ENCODE measurements at regions not wholly inside any gene's neighbourhood (a gene's known extent, or its start where the extent isn't known, plus 50 kb on each side); places are given as distances from the start of the nearest gene placed in this dataset.
A peak's percentile ranks its signal among the peaks of the same experiment; 100 is the strongest.

GRCh38 chr1:91575909-91576519 is 75.4 kb downstream of the CDC7 start:
- H3K27me3 ChIP-seq = no peaks in the 10 kb centered on the region
- 70 to 83% (median 78%) methylated on average over 4 of the region's 4 CpGs for WGBS, 4 donors
- peaks cover 0 to 5% of the 10 kb centered on the region in 2 donors for H3K4me1 ChIP-seq (replicated peaks in 1 of 2)
- no peak for TF ChIP-seq CTCF (IDR thresholded peaks at IDR 0.05)
- no peak for TF ChIP-seq POLR2A (IDR thresholded peaks at IDR 0.05)
- no peak overlapping the region for H3K4me3 ChIP-seq
- H3K36me3 ChIP-seq (replicated peaks in 1 of 2) = no peaks in the 10 kb centered on the region
- no peak for DNase-seq
- no peaks in the 10 kb centered on the region for H3K9me3 ChIP-seq (replicated peaks in 1 of 3)
- intact Hi-C loops (cut with DNase I) = no loop called here
- H3K27ac ChIP-seq = no peak overlapping the region

DNA sequence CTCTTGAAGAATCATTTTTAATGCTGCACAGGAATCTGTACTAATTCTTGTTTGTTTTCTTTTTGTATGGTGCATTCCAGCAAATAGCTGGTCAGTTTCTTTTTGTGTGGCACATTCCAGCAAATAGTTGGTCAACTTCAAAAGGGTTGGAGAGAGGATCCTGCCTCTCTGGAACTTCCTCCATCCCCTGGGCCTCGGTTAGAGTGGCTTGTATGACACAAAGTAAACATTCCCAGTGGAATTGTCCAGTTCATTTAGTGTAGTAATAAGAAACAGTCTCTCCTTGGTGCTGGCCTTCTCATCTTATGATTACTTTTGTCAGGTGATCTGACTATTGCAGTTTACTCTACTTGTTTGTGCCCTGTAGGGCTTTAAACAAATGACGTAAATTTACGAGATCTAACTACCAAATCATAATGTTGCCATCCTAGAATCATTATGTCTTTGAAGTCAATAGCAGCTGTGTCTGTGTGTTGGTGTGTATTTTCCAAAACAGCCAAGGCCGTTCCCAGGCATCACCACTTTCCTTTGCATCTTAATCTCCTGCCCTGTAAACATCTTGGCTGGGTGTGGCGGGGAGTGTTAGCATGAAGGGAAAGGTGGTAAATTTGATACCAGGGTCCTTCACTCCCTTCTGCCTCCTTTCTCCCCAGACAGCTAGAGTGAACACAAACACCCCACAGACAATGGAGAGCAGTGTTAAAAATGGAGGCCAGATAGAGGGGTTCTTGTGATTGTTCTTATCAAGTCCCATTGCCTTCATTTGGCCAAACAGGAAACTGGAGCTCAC is 77.9 kb downstream of the CDC7 start:
- no peak for TF ChIP-seq CTCF (IDR thresholded peaks at IDR 0.05)
- no peak for TF ChIP-seq POLR2A (IDR thresholded peaks at IDR 0.05)
- intact Hi-C loops (cut with DNase I) = no loop called here
- Histone ChIP-seq H3K9me3 (replicated peaks in 1 of 3) (no peaks in the 10 kb centered on the region), H3K36me3 (replicated peaks in 1 of 2) (no peaks in the 10 kb centered on the region), H3K4me3 (no peak overlapping the region), H3K4me1 (replicated peaks in 1 of 2) (peaks cover 0 to 5% of the 10 kb centered on the region in 2 donors), H3K27me3 (no peaks in the 10 kb centered on the region), H3K27ac (no peak overlapping the region)
- WGBS, 4 donors = 87 to 96% (median 93%) methylated on average over 5 of the region's 5 CpGs
- DNase-seq = no peak

DNA sequence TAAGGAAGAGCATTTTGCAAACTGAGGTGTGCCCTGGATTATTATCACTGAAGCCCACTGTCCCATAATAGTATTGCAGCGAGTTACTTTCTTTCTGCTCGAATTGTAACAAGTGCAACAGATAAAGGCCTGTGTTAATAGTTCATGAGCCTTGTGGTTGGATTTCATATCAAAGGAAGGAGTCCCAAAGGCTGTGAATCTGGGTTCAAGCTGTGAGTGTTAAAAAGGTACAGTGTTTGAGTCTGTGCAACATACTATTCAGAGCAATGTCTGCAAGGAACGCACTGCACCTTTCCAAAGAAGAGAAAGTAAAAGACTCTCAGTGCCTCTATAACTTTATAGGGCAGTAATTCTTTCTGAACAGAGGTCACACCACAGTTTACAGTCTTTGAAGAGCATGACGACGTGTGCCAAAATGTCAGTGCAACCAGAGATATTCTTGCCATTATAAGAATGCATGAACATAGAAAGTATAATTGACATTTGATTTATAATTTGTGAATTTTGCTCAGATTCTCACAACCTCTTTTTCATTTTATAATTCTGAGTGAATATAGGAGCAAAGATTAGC is 79.1 kb downstream of the CDC7 start:
- Histone ChIP-seq H3K4me1 (replicated peaks in 1 of 2) (peaks cover 0 to 5% of the 10 kb centered on the region in 2 donors), H3K36me3 (replicated peaks in 1 of 2) (no peaks in the 10 kb centered on the region), H3K9me3 (replicated peaks in 1 of 3) (no peaks in the 10 kb centered on the region), H3K27me3 (no peaks in the 10 kb centered on the region), H3K4me3 (no peak overlapping the region), H3K27ac (no peak overlapping the region)
- DNase-seq = no peak
- intact Hi-C loops (cut with DNase I) = no loop called here
- TF ChIP-seq POLR2A (IDR thresholded peaks at IDR 0.05) = no peak
- no peak for TF ChIP-seq CTCF (IDR thresholded peaks at IDR 0.05)
- WGBS, 4 donors = 59 to 69% (median 67%) methylated on average over 5 of the region's 5 CpGs

DNA sequence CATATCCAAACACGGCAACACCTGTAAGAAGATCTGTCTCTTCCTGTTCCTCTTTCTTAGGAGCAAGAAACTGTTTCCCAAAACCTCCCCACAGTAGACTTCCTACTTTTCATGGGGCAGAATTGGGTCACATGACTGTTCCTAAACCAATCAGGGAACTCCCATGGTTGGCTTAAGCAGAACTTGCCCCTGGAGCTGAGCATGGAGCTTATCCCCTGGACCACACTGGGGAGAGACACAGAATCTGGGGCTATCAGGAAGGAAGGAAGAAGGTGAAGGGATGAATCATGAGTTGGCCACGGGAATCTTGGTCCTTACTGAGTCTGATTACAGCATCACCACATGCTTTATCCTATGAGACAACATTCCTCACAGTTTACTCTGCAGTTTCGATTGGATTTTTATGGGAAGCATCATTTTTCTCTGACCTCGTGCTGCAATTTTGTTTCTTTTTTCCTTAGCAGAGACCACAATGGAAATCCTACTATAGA is 81.8 kb downstream of the CDC7 start:
- Histone ChIP-seq H3K4me1 (replicated peaks in 1 of 2) (peaks cover 0 to 5% of the 10 kb centered on the region in 2 donors), H3K27ac (peak overlapping the region in 1 of 5 donors; percentile 23), H3K4me3 (no peak overlapping the region), H3K27me3 (no peaks in the 10 kb centered on the region), H3K9me3 (replicated peaks in 1 of 3) (no peaks in the 10 kb centered on the region), H3K36me3 (replicated peaks in 1 of 2) (no peaks in the 10 kb centered on the region)
- 54 to 68% (median 58%) methylated on average over 4 of the region's 4 CpGs for WGBS, 4 donors
- DNase-seq = no peak
- intact Hi-C loops (cut with DNase I) = no loop called here
- TF ChIP-seq POLR2A (IDR thresholded peaks at IDR 0.05) = no peak
- no peak for TF ChIP-seq CTCF (IDR thresholded peaks at IDR 0.05)
